MCF 10A (cell line): ENCODE measurements at regions not wholly inside any gene's neighbourhood (a gene's known extent, or its start where the extent isn't known, plus 50 kb on each side); places are given as distances from the start of the nearest gene placed in this dataset.

ENCODE experiments used
- BruUV-seq: library from RNA; stranded (reverse); fragments of 400-500 nt; replicated peaks from 2 replicates; lab custom pipeline; 2021; lab: Mats Ljungman, UMichigan
- CTCF ChIA-PET: fragments of 300-600 bp; sonication (Branson Sonifier 250); formaldehyde crosslinking; extraction: SDS; loops from one replicate; lab custom pipeline; 2021; ENCODE audit warnings: antibody characterized with exemption, inconsistent platforms; lab: Yijun Ruan, JAX
- POLR2A ChIA-PET: fragments of 300-600, 350-650 bp; sonication (Branson Sonifier 250); formaldehyde crosslinking; extraction: SDS; loops from one replicate; lab custom pipeline; 2020; ENCODE audit warnings: antibody characterized with exemption, inconsistent platforms; lab: Yijun Ruan, JAX
- DNase-seq: peaks from one replicate; pipeline ENCODE4 v3.0.0-alpha.2; 2018; ENCODE audit not compliant: unreplicated experiment
- H3K27ac Mint-ChIP-seq: one replicate; pipeline ENCODE4 v1.8.0; 2022; ENCODE audit warnings: mild to moderate bottlenecking, low read depth, mixed read lengths; ENCODE audit not compliant: unreplicated experiment
- H3K27me3 Mint-ChIP-seq: one replicate; pipeline ENCODE4 v1.8.0; 2022; ENCODE audit warnings: mixed read lengths; ENCODE audit not compliant: insufficient read depth, unreplicated experiment
- H3K36me3 Mint-ChIP-seq: one replicate; pipeline ENCODE4 v1.8.0; 2022; ENCODE audit warnings: mild to moderate bottlenecking, moderate library complexity, mixed read lengths; ENCODE audit not compliant: insufficient read depth, unreplicated experiment
- H3K4me1 Mint-ChIP-seq: one replicate; pipeline ENCODE4 v1.8.0; 2022; ENCODE audit warnings: mixed read lengths; ENCODE audit not compliant: insufficient read depth, unreplicated experiment
- H3K4me3 Mint-ChIP-seq: one replicate; pipeline ENCODE4 v1.8.0; 2022; ENCODE audit warnings: mild to moderate bottlenecking, moderate library complexity, mixed read lengths; ENCODE audit not compliant: unreplicated experiment
- H3K9me3 Mint-ChIP-seq: one replicate; pipeline ENCODE4 v1.8.0; 2022; ENCODE audit warnings: mixed read lengths; ENCODE audit not compliant: unreplicated experiment
- intact Hi-C: fragments of 100-400 bp; cut with micrococcal nuclease; formaldehyde crosslinking; loops from 2 replicates; pipeline ENCODE4 v1.14.1; 2022
- TF ChIP-seq, protein P1 (sequence below): fragments of 200-600 bp; IDR thresholded peaks from one replicate; pipeline ENCODE4 v1.8.0; 2022; ENCODE audit warnings: antibody characterized with exemption, mild to moderate bottlenecking; ENCODE audit not compliant: unreplicated experiment

DNA sequence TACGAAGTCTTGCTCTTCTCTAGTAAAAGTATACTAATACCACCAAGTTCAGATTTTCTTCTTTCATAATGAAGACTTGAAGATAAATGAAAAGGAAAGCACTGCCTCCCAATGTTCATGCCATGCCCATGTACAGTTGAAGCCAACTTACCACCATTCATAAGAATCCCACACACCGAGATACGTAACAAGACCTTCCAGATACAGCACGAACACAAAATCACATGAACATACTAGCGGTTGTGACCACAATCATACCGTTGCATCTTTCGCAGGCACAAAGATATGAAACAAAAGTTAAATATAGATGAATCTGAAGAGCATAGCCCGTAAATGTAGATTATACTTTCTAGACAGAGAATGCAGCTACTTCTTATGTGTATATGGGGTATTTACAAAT lies 412.5 kb downstream of the CBLN4 start:
- intact Hi-C loops: no loop called here
- Mint-ChIP-seq H3K27me3 (no peaks in the 10 kb centered on the region), H3K36me3 (no peaks in the 10 kb centered on the region), H3K9me3 (peaks cover 9% of the 10 kb centered on the region), H3K4me3 (no peak overlapping the region), H3K27ac (no peak overlapping the region), H3K4me1 (no peaks in the 10 kb centered on the region)
- POLR2A ChIA-PET: no interaction called here
- TF ChIP-seq, protein P1, sequence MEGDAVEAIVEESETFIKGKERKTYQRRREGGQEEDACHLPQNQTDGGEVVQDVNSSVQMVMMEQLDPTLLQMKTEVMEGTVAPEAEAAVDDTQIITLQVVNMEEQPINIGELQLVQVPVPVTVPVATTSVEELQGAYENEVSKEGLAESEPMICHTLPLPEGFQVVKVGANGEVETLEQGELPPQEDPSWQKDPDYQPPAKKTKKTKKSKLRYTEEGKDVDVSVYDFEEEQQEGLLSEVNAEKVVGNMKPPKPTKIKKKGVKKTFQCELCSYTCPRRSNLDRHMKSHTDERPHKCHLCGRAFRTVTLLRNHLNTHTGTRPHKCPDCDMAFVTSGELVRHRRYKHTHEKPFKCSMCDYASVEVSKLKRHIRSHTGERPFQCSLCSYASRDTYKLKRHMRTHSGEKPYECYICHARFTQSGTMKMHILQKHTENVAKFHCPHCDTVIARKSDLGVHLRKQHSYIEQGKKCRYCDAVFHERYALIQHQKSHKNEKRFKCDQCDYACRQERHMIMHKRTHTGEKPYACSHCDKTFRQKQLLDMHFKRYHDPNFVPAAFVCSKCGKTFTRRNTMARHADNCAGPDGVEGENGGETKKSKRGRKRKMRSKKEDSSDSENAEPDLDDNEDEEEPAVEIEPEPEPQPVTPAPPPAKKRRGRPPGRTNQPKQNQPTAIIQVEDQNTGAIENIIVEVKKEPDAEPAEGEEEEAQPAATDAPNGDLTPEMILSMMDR: no peak
- DNase-seq: no peak
- CTCF ChIA-PET: no interaction called here
- no TSS peak for BruUV-seq

DNA sequence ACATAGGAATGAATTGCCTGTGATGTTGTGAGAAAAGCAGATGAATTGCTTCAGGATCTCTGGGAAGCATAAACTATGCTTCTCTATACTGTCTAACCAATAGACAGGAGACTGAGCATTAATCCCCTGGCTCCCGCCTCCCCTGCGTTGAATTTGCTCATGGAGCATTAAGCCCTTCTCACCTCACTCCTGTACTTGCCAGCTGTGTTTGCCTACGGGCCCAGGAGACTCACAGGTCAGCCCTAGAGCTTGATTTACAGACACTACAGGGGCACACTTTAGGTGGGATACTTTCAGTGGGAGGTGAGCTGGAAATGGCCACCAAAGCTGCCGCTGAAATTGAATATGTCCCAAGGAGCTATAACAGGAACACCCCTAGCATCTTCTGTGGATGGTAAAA lies 418.7 kb downstream of the CBLN4 start:
- Mint-ChIP-seq H3K4me3 (no peak overlapping the region), H3K27me3 (no peaks in the 10 kb centered on the region), H3K27ac (no peak overlapping the region), H3K9me3 (peaks cover 14% of the 10 kb centered on the region), H3K4me1 (no peaks in the 10 kb centered on the region), H3K36me3 (no peaks in the 10 kb centered on the region)
- no peak for DNase-seq
- POLR2A ChIA-PET: no interaction called here
- BruUV-seq: no TSS peak
- TF ChIP-seq, protein P1: no peak
- CTCF ChIA-PET: no interaction called here
- intact Hi-C loops: no loop called here

DNA sequence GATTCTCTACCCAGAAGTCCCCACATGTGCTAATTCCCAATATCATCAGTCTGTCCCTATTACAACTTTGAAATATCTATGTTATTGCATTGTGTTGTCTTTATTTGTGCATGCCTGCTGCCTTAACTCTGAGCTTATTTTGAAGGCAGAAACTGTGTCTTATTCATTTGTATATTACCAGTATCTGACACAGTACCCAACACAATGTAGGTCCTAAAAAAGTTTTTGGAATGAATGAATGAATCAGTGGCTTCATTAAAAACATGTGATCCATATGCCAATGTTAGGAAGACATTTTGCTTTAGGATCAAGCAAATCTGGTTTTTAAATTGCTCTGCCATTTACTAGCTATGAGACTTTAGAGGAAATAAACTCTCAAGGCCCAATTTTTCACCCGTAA lies 420.4 kb downstream of the CBLN4 start:
- peaks cover 7% of the 10 kb centered on the region for H3K9me3 Mint-ChIP-seq
- no peaks in the 10 kb centered on the region for H3K4me1 Mint-ChIP-seq
- no peak overlapping the region for H3K27ac Mint-ChIP-seq
- H3K4me3 Mint-ChIP-seq: no peak overlapping the region
- TF ChIP-seq, protein P1: no peak
- intact Hi-C loops: no loop called here
- DNase-seq: no peak
- H3K36me3 Mint-ChIP-seq: no peaks in the 10 kb centered on the region
- H3K27me3 Mint-ChIP-seq: no peaks in the 10 kb centered on the region
- BruUV-seq: no TSS peak
- ChIA-PET POLR2A (no interaction called here), CTCF (no interaction called here)

DNA sequence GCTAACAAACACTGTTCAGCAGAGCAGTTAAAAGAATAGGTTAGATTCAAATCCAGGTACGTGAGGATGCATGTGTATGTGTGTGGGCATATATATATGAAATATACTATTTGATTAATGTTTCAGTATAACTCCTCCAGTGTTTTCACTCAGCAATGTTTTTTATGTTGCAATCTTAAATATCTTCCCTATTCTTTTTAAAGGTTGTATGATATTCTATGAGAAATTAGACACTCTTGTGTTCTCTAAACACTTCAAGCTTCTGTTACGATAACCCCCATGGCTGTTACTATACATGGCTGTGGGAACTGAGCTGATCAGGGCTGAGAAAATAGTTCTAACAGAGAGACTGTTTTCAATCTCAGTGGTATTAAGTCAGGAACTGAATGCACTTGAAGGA lies 421.0 kb downstream of the CBLN4 start:
- Mint-ChIP-seq H3K27ac (no peak overlapping the region), H3K4me1 (no peaks in the 10 kb centered on the region), H3K36me3 (no peaks in the 10 kb centered on the region), H3K9me3 (peaks cover 7% of the 10 kb centered on the region), H3K4me3 (no peak overlapping the region), H3K27me3 (no peaks in the 10 kb centered on the region)
- CTCF ChIA-PET: no interaction called here
- BruUV-seq: no TSS peak
- DNase-seq: no peak
- intact Hi-C loops: no loop called here
- POLR2A ChIA-PET: no interaction called here
- TF ChIP-seq, protein P1: no peak
